DMS79 (cell line): ENCODE measurements at regions not wholly inside any gene's neighbourhood (a gene's known extent, or its start where the extent isn't known, plus 50 kb on each side); places are given as distances from the start of the nearest gene placed in this dataset.
"Not testable (repeated sequence)": the region's sequence is repeated elsewhere in the genome, so short reads cannot be mapped to it uniquely, and the experiment has no call there.

Experiments used
- DNase-seq: peaks from one replicate; lab custom pipeline; 2025; lab: John Stamatoyannopoulos, UW

GRCh38 chr4:30148828-30149227 lies 571.3 kb upstream of the PCDH7 start:
- DNase-seq, result not testable (repeated sequence)

- DNase-seq, result not testable (repeated sequence)
Observed at GRCh38 chr4:30149539-30149938, 570.6 kb upstream of the PCDH7 start.

- DNase-seq, result no peak
Observed at GRCh38 chr4:30153427-30153826, 566.7 kb upstream of the PCDH7 start.

GRCh38 chr4:30160140-30160539 lies 560.0 kb upstream of the PCDH7 start:
- no peak for DNase-seq

GRCh38 chr4:30172416-30172815 lies 547.8 kb upstream of the PCDH7 start:
- no peak for DNase-seq

- DNase-seq, result peak; percentile 0
Observed at GRCh38 chr4:30181512-30181911, 538.7 kb upstream of the PCDH7 start.

- no peak for DNase-seq
Observed at GRCh38 chr4:30181918-30182317, 538.3 kb upstream of the PCDH7 start.

GRCh38 chr4:30182786-30183185 lies 537.4 kb upstream of the PCDH7 start:
- DNase-seq, result no peak

GRCh38 chr4:30191902-30192301 lies 528.3 kb upstream of the PCDH7 start:
- DNase-seq, result no peak

- DNase-seq, result no peak
Observed at GRCh38 chr4:30207389-30207788, 512.8 kb upstream of the PCDH7 start.

- no peak for DNase-seq
Observed at GRCh38 chr4:30208731-30209435, 511.3 kb upstream of the PCDH7 start.

- DNase-seq, result not testable (repeated sequence)
Observed at GRCh38 chr4:30215973-30216372, 504.2 kb upstream of the PCDH7 start.

- DNase-seq, result no peak
Observed at GRCh38 chr4:30245140-30245539, 475.0 kb upstream of the PCDH7 start.

GRCh38 chr4:30256116-30256832 lies 463.9 kb upstream of the PCDH7 start:
- DNase-seq, result no peak

GRCh38 chr4:30258949-30259348 lies 461.2 kb upstream of the PCDH7 start:
- no peak for DNase-seq

GRCh38 chr4:30262379-30262778 lies 457.8 kb upstream of the PCDH7 start:
- DNase-seq, result no peak

- DNase-seq, result no peak
Observed at GRCh38 chr4:30264465-30264864, 455.7 kb upstream of the PCDH7 start.

- DNase-seq, result no peak
Observed at GRCh38 chr4:30265716-30266115, 454.5 kb upstream of the PCDH7 start.

GRCh38 chr4:30268370-30268769 lies 451.8 kb upstream of the PCDH7 start:
- DNase-seq, result no peak

GRCh38 chr4:30269850-30270249 lies 450.3 kb upstream of the PCDH7 start:
- DNase-seq, result no peak

GRCh38 chr4:30281986-30282385 lies 438.2 kb upstream of the PCDH7 start:
- no peak for DNase-seq

- DNase-seq, result no peak
Observed at GRCh38 chr4:30283336-30283735, 436.8 kb upstream of the PCDH7 start.

GRCh38 chr4:30294295-30294694 lies 425.9 kb upstream of the PCDH7 start:
- DNase-seq, result no peak

- no peak for DNase-seq
Observed at GRCh38 chr4:30295652-30296051, 424.5 kb upstream of the PCDH7 start.
